ENCODE measurements at regions not wholly inside any gene's neighbourhood (a gene's known extent, or its start where the extent isn't known, plus 50 kb on each side); places are given as distances from the start of the nearest gene placed in this dataset.

DNA sequence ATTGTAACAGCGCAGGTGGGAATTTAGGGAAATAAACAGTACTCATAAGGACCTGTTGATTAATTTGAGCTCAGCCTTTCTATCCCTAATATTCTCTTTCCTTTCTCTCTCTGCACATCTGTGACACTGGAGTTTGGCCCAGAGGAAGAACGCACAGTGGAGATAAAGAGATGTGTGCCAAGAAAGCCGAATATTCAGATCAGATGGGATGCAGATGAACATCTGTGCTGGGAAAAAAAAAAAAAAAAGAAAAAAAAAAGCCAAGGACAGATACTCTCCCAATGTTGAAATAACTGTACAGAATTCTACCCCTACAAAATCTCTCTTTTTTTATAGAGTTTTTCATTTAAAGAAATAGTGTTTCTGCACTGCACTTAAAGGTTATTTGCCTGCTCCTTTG lies 485.4 kb downstream of the KCNJ2 start:
- TF ChIP-seq, protein P1, sequence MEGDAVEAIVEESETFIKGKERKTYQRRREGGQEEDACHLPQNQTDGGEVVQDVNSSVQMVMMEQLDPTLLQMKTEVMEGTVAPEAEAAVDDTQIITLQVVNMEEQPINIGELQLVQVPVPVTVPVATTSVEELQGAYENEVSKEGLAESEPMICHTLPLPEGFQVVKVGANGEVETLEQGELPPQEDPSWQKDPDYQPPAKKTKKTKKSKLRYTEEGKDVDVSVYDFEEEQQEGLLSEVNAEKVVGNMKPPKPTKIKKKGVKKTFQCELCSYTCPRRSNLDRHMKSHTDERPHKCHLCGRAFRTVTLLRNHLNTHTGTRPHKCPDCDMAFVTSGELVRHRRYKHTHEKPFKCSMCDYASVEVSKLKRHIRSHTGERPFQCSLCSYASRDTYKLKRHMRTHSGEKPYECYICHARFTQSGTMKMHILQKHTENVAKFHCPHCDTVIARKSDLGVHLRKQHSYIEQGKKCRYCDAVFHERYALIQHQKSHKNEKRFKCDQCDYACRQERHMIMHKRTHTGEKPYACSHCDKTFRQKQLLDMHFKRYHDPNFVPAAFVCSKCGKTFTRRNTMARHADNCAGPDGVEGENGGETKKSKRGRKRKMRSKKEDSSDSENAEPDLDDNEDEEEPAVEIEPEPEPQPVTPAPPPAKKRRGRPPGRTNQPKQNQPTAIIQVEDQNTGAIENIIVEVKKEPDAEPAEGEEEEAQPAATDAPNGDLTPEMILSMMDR (IDR thresholded peaks at IDR 0.05) = no peak
- no peak for TF ChIP-seq TCF7L2 (IDR thresholded peaks at IDR 0.05; ENCODE audit: low read depth, low read length)
- TF ChIP-seq POLR2AphosphoS5 (IDR thresholded peaks at IDR 0.05; ENCODE audit: low read depth, low read length) = no peak

All from Panc1 (cell line).